KOPT-K1 (cell line): ENCODE measurements at regions not wholly inside any gene's neighbourhood (a gene's known extent, or its start where the extent isn't known, plus 50 kb on each side); places are given as distances from the start of the nearest gene placed in this dataset.

Experiments
- H3K27ac ChIP-seq: fragments of 200-600 bp; sonication (generic); 2 replicates; pipeline ENCODE4 v1.5.1; 2016; ENCODE audit warnings: antibody characterized with exemption, mild to moderate bottlenecking, low read depth, low read length; ENCODE audit not compliant: poor library complexity, severe bottlenecking
- H3K36me3 ChIP-seq: fragments of 200-600 bp; sonication (generic); 2 replicates; pipeline ENCODE4 v1.5.1; 2017; ENCODE audit warnings: antibody characterized with exemption, mild to moderate bottlenecking, low read length, moderate library complexity; ENCODE audit not compliant: insufficient read depth
- H3K9me3 ChIP-seq: fragments of 200-600 bp; sonication (generic); 2 replicates; pipeline ENCODE4 v1.5.1; 2017; ENCODE audit warnings: antibody characterized with exemption, low read length, mild to moderate bottlenecking; ENCODE audit not compliant: insufficient read depth, poor library complexity, severe bottlenecking

DNA sequence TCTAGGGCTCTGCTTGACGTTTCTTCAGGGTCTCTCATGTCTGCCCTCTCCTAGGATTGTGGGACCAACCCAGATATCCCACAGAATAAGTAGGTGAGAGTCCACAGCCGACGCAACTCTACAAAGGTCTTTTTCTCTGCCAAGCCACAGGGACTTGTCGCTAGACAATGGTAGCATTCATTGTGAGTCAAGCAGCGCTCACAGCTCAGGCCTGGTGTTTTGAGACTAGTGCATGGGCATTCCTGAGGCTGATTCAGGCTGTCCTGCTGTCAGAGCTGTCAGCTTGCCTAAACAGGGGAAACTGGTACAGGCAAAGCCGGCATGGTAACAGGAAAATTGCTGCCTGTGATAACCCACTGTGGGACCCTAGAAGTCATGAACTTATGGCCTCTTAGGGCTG, 610.6 kb upstream of the TSPY4 start:
- H3K36me3 ChIP-seq = no peaks in the 10 kb centered on the region
- no peak overlapping the region for H3K27ac ChIP-seq
- no peaks in the 10 kb centered on the region for H3K9me3 ChIP-seq

- H3K27ac ChIP-seq = no peak overlapping the region
- no peaks in the 10 kb centered on the region for H3K9me3 ChIP-seq
- no peaks in the 10 kb centered on the region for H3K36me3 ChIP-seq
Observed at GRCh38 chrY:8729971-8730370, 607.3 kb upstream of the TSPY4 start.

- no peak overlapping the region for H3K27ac ChIP-seq
- no peaks in the 10 kb centered on the region for H3K9me3 ChIP-seq
- H3K36me3 ChIP-seq = no peaks in the 10 kb centered on the region
Observed at GRCh38 chrY:8741343-8742069, 595.8 kb upstream of the TSPY4 start.

DNA sequence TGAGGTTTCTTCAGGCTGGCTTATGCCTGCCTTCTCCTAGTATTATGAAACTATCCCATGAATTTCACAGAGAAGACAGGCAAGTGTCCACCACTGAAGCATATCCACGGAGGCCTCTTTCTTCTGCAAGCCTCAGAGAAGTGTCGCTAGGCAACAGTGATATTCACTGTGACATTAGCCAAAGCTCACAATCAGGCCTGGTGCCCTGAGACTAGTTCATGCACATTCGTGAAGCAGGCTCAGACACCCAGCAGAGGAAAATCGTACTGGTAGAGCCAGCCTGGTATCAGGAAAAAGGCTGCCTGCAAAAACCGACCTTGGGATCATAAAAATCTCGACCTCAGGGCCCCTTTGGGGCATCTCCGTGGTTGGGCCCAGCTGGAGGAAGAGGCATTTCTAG, 573.1 kb upstream of the TSPY4 start:
- Histone ChIP-seq H3K27ac (no peak overlapping the region), H3K9me3 (no peaks in the 10 kb centered on the region), H3K36me3 (no peaks in the 10 kb centered on the region)

DNA sequence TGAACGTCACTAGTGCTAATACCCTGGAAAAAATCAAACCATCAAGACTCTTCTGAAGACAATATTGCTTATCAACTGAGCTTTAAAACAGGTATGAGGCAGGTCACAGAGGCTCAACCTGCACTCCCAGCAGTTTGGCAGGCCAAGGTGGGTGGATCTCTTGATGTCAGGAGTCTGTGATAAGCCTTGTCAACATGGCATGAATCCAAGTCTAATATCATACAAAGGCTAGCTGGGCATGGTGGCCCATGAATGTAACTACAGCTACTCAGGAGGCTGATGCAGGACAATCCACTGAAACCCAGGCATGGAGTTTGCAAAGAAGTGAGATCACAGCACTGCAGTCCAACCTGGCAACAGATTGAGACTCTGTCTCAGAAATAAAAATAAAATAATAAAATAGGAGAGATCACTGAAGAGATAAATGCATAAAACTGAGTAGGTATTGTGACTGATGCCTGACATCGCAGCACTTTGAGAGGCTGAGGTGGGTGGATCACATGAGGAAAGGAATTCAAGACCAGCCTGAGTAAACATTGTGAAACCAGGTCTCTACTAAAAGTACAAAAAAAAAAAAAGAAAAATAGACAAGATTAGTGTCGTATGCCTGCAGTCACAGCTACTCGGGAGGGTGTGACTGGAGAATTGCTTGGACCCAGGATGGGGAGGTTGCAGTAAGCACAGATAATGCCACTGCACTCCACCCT, 555.9 kb upstream of the TSPY4 start:
- H3K36me3 ChIP-seq = no peaks in the 10 kb centered on the region
- H3K27ac ChIP-seq = no peak overlapping the region
- no peaks in the 10 kb centered on the region for H3K9me3 ChIP-seq

- Histone ChIP-seq H3K36me3 (no peaks in the 10 kb centered on the region), H3K27ac (no peak overlapping the region), H3K9me3 (no peaks in the 10 kb centered on the region)
Observed at GRCh38 chrY:8794561-8794960, 542.7 kb upstream of the TSPY4 start.

GRCh38 chrY:8804317-8804716, 532.9 kb upstream of the TSPY4 start:
- Histone ChIP-seq H3K36me3 (no peaks in the 10 kb centered on the region), H3K27ac (no peak overlapping the region)

GRCh38 chrY:8807648-8808408, 529.4 kb upstream of the TSPY4 start:
- H3K9me3 ChIP-seq = no peaks in the 10 kb centered on the region
- H3K27ac ChIP-seq = no peak overlapping the region
- no peaks in the 10 kb centered on the region for H3K36me3 ChIP-seq

More at GRCh38 chrY:8804317-8804716, 532.9 kb upstream of the TSPY4 start:
- no peaks in the 10 kb centered on the region for H3K9me3 ChIP-seq

- Histone ChIP-seq H3K36me3 (no peaks in the 10 kb centered on the region), H3K27ac (no peak overlapping the region), H3K9me3 (no peaks in the 10 kb centered on the region)
Observed at GRCh38 chrY:8808611-8809010, 528.7 kb upstream of the TSPY4 start.

GRCh38 chrY:8809076-8809475, 528.2 kb upstream of the TSPY4 start:
- Histone ChIP-seq H3K9me3 (no peaks in the 10 kb centered on the region), H3K27ac (no peak overlapping the region), H3K36me3 (no peaks in the 10 kb centered on the region)

DNA sequence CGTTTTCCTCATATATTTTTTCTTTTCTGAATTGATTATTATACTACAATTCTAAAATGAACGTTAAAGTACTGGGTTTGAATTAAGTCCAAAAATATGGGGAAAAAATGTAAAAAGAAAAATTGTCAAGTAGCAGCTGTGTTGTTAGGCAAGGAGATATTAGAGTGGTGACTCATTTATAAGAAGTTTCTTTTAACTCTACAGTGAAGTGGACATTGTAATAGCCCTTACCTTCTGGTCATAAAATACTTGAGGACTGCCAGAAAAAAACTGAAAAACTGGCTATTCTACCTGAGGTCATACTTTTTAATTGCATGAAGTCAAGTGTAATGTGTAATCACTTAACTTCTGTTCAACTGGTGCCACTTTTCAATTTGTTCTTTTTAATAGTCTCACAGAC, 523.1 kb upstream of the TSPY4 start:
- H3K36me3 ChIP-seq = no peaks in the 10 kb centered on the region
- H3K9me3 ChIP-seq = no peaks in the 10 kb centered on the region
- no peak overlapping the region for H3K27ac ChIP-seq

DNA sequence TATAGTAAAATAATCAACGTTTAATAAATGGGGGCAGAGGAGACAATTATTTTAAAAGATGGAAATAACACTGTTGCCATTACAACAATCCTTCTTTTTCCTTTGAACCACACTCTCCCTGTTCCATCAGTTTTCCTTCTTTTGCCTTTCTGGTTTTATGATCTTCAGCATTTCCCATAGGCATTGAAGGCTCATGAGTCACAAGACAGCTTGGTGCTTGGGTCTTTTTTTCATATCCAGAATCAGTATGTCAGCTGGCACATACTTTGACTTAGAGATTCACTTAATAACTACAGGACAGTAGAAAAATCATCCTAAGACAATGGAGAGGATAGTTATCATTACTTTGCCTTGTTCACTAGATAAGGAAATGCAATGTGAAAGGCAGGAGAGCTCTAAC, 521.6 kb upstream of the TSPY4 start:
- Histone ChIP-seq H3K36me3 (no peaks in the 10 kb centered on the region), H3K27ac (no peak overlapping the region), H3K9me3 (no peaks in the 10 kb centered on the region)

DNA sequence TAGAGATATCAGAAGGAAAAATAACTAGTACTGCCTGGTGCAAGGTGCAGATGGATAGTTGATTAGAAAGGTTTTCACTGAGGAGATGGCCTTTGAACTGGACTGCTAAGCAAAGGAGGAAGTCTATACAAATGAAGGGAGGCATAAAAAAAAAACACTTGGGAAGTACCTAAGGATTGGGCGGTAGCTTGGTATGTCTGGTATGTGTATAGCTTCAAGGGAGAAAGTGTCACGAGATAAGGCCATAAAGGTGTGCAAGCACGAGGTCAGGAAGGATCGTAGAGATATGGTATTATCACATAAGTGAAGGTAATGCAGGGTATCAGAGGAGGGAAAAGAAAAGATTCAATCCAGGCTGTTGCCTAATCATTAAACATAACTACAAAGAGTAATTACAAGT, 517.2 kb upstream of the TSPY4 start:
- no peaks in the 10 kb centered on the region for H3K36me3 ChIP-seq
- H3K9me3 ChIP-seq = no peaks in the 10 kb centered on the region
- no peak overlapping the region for H3K27ac ChIP-seq

DNA sequence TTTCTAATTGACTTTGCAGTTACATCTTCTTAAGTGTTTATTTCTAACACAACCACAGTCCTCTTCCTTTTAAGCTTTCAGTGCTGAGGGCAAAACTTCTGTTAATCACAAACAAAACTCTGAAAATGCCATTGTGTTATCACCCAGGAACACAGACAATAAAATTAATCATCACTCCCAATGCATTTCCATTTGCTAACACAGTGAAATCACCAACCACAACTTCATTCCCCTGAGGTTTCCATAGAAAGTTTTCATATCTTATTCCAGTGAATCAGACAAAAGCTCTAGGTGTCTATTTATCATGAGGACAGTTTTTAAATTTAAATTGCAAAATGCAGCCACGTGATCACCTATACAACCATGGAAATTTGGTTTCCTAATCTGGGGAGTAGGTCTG, 516.2 kb upstream of the TSPY4 start:
- Histone ChIP-seq H3K36me3 (no peaks in the 10 kb centered on the region), H3K27ac (no peak overlapping the region), H3K9me3 (no peaks in the 10 kb centered on the region)

- H3K36me3 ChIP-seq = no peaks in the 10 kb centered on the region
- H3K27ac ChIP-seq = no peak overlapping the region
- no peaks in the 10 kb centered on the region for H3K9me3 ChIP-seq
Observed at GRCh38 chrY:8852278-8852677, 485.0 kb upstream of the TSPY4 start.
